ENCODE measurements at regions not wholly inside any gene's neighbourhood (a gene's known extent, or its start where the extent isn't known, plus 50 kb on each side); places are given as distances from the start of the nearest gene placed in this dataset.
A peak's percentile ranks its signal among the peaks of the same experiment; 100 is the strongest.
"Not testable (repeated sequence)": the region's sequence is repeated elsewhere in the genome, so short reads cannot be mapped to it uniquely, and the experiment has no call there.

DNA sequence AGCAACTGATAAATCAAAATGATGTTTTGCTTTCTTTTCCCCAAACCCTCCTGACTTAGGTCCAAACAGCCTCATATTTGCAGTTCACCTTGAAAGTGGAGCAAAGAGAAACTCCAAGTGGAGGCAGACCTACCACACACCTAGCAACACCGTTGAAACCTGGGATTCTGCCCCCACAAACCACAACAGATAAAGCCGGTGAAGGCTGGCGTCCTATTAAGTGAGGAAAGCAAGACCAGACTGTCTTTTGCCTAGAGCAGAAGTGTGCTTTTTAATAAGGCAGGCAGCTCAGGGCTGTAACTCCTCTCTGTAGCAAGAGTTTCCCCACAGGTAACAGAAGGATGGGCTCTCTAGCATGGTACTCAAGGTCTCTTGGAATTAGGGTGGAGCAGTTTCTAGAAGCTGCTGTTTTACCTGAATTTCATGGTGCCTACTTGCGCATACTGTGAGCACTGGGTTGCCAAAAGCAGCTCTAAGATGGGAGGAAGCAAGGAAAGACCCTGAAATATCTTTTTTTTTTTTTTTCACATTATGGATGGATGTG, 336.9 kb downstream of the BCL11A start:
- Histone ChIP-seq H3K4me1 (ENCODE audit: control insufficient read depth, insufficient read depth, low read length) (peaks cover 18% of the 10 kb centered on the region), H3K27me3 (ENCODE audit: control insufficient read depth in 1 of 2, insufficient read depth in 2 of 2, low read length in 2 of 2) (no peaks in the 10 kb centered on the region), H3K27ac (ENCODE audit: low read length) (peak overlapping the region; percentile 7), H3K9ac (ENCODE audit: low read length in 2 of 2) (peak overlapping the region in 1 of 2 donors; percentile 24), H3K4me3 (ENCODE audit: low read length in 2 of 2) (peak overlapping the region; percentile 8 to 25), H3K36me3 (ENCODE audit: control insufficient read depth in 2 of 2, insufficient read depth in 2 of 2, low read length in 2 of 2) (no peaks in the 10 kb centered on the region), H3K9me3 (ENCODE audit: control insufficient read depth in 2 of 2, low read length in 2 of 2) (no peaks in the 10 kb centered on the region)

- Histone ChIP-seq H3K36me3 (ENCODE audit: control insufficient read depth in 2 of 2, insufficient read depth in 2 of 2, low read length in 2 of 2) (no peaks in the 10 kb centered on the region), H3K4me3 (ENCODE audit: low read length in 2 of 2) (peak overlapping the region in 1 of 2 donors; percentile 24), H3K4me1 (ENCODE audit: control insufficient read depth, insufficient read depth, low read length) (peaks cover 18% of the 10 kb centered on the region), H3K9me3 (ENCODE audit: control insufficient read depth in 2 of 2, low read length in 2 of 2) (no peaks in the 10 kb centered on the region), H3K27ac (ENCODE audit: low read length) (peak overlapping the region; percentile 55), H3K27me3 (ENCODE audit: control insufficient read depth in 1 of 2, insufficient read depth in 2 of 2, low read length in 2 of 2) (no peaks in the 10 kb centered on the region), H3K9ac (ENCODE audit: low read length in 2 of 2) (no peak overlapping the region)
These were observed 338.0 kb downstream of the BCL11A start for GRCh38 chr2:60215386-60215901.

GRCh38 chr2:60214626-60214875, 338.9 kb downstream of the BCL11A start:
- Histone ChIP-seq H3K27ac (ENCODE audit: low read length) (no peak overlapping the region), H3K36me3 (ENCODE audit: control insufficient read depth in 2 of 2, insufficient read depth in 2 of 2, low read length in 2 of 2) (no peaks in the 10 kb centered on the region), H3K4me1 (ENCODE audit: control insufficient read depth, insufficient read depth, low read length) (peaks cover 18% of the 10 kb centered on the region), H3K9ac (ENCODE audit: low read length in 2 of 2) (no peak overlapping the region), H3K27me3 (ENCODE audit: control insufficient read depth in 1 of 2, insufficient read depth in 2 of 2, low read length in 2 of 2) (no peaks in the 10 kb centered on the region), H3K4me3 (ENCODE audit: low read length in 2 of 2) (no peak overlapping the region), H3K9me3 (ENCODE audit: control insufficient read depth in 2 of 2, low read length in 2 of 2) (no peaks in the 10 kb centered on the region)

DNA sequence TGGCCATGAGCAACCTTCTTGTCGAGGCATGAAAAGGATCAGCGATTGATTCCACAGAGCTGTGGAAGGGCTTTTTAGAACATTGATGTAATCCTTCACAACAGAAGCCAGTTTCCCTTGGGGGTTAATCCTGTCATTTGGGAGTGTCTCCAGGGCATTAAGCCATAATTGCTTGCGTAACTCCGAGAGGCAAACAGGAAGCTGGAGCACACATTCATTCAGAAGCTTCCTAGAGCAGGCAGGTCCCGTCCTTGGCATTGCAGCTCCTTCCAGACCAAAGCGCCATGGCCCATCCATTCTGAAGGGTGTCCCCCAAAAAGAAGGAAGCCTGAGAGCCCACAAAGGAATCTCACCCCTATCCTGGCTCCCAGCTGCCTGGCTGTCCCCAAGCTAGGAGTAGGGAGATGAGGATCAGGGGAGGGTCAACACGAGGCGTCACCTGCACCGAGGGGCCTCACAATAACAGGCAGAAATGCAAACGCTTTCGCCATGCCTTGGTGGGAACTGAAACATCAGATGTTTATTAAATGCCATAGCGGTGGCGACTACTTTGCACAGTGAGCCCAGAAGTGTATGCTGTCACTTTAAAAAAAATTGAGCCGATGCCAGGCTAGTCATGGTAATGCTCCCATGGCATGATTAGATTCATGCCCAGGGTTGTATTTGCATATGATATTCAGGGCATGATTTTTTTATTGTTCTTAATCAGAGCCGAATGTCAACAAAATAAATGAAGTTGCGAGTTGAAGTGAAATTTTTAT, 339.4 kb downstream of the BCL11A start:
- no peak overlapping the region for H3K4me3 ChIP-seq (ENCODE audit: low read length in 2 of 2)
- H3K27me3 ChIP-seq (ENCODE audit: control insufficient read depth in 1 of 2, insufficient read depth in 2 of 2, low read length in 2 of 2), result no peaks in the 10 kb centered on the region
- H3K9ac ChIP-seq (ENCODE audit: low read length in 2 of 2), result no peak overlapping the region
- no peak overlapping the region for H3K27ac ChIP-seq (ENCODE audit: low read length)
- H3K9me3 ChIP-seq (ENCODE audit: control insufficient read depth in 2 of 2, low read length in 2 of 2), result no peaks in the 10 kb centered on the region
- H3K4me1 ChIP-seq (ENCODE audit: control insufficient read depth, insufficient read depth, low read length), result peaks cover 18% of the 10 kb centered on the region
- no peaks in the 10 kb centered on the region for H3K36me3 ChIP-seq (ENCODE audit: control insufficient read depth in 2 of 2, insufficient read depth in 2 of 2, low read length in 2 of 2)

- Histone ChIP-seq H3K4me3 (ENCODE audit: low read length in 2 of 2) (no peak overlapping the region), H3K27ac (ENCODE audit: low read length) (no peak overlapping the region), H3K27me3 (ENCODE audit: control insufficient read depth in 1 of 2, insufficient read depth in 2 of 2, low read length in 2 of 2) (no peaks in the 10 kb centered on the region), H3K36me3 (ENCODE audit: control insufficient read depth in 2 of 2, insufficient read depth in 2 of 2, low read length in 2 of 2) (no peaks in the 10 kb centered on the region), H3K4me1 (ENCODE audit: control insufficient read depth, insufficient read depth, low read length) (peaks cover 18% of the 10 kb centered on the region), H3K9me3 (ENCODE audit: control insufficient read depth in 2 of 2, low read length in 2 of 2) (no peaks in the 10 kb centered on the region), H3K9ac (ENCODE audit: low read length in 2 of 2) (no peak overlapping the region)
These were observed 341.1 kb downstream of the BCL11A start for GRCh38 chr2:60212181-60212945.

DNA sequence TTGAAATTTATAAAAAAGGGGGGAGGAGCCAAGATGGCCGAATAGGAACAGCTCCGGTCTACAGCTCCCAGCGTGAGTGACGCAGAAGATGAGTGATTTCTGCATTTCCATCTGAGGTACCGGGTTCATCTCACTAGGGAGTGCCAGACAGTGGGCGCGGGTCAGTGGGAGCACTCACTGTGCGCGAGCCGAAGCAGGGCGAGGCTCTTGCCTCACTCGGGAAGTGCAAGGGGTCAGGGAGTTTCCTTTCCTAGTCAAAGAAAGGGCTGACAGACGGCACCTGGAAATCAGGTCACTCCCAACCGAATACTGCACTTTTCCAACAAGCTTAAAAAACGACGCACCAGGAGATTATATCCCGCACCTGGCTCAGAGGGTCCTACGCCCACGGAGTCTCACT, 364.4 kb downstream of the BCL11A start:
- H3K27me3 ChIP-seq (ENCODE audit: control insufficient read depth in 1 of 2, insufficient read depth in 2 of 2, low read length in 2 of 2); H3K9ac ChIP-seq (ENCODE audit: low read length in 2 of 2); H3K4me1 ChIP-seq (ENCODE audit: control insufficient read depth, insufficient read depth, low read length); H3K4me3 ChIP-seq (ENCODE audit: low read length in 2 of 2); H3K27ac ChIP-seq (ENCODE audit: low read length); H3K36me3 ChIP-seq (ENCODE audit: control insufficient read depth in 2 of 2, insufficient read depth in 2 of 2, low read length in 2 of 2); H3K9me3 ChIP-seq (ENCODE audit: control insufficient read depth in 2 of 2, low read length in 2 of 2): not testable (repeated sequence)

DNA sequence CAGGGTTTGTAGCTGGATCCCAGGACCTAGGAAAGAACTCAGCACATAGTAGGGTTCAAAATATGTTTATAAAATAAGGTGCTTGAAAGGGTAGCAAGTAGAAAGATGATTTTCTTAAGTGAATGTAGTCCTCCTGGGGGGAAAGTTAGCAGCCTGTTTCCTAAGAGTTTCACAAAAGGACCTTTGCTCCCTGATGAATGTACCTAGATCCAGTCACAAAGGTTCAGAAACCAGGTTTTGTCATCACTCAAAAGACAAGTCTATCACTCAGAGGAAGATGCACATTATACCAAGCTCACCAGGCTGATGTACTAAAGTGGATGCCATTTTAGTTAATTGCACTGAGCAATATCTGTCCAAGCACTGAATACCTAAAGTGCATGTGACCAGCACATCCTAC, 378.2 kb downstream of the BCL11A start:
- H3K36me3 ChIP-seq (ENCODE audit: control insufficient read depth in 2 of 2, insufficient read depth in 2 of 2, low read length in 2 of 2), result no peaks in the 10 kb centered on the region
- H3K4me1 ChIP-seq (ENCODE audit: control insufficient read depth, insufficient read depth, low read length), result no peaks in the 10 kb centered on the region
- H3K9ac ChIP-seq (ENCODE audit: low read length in 2 of 2), result no peak overlapping the region
- H3K27ac ChIP-seq (ENCODE audit: low read length), result no peak overlapping the region
- H3K27me3 ChIP-seq (ENCODE audit: control insufficient read depth in 1 of 2, insufficient read depth in 2 of 2, low read length in 2 of 2), result no peaks in the 10 kb centered on the region
- no peak overlapping the region for H3K4me3 ChIP-seq (ENCODE audit: low read length in 2 of 2)
- no peaks in the 10 kb centered on the region for H3K9me3 ChIP-seq (ENCODE audit: control insufficient read depth in 2 of 2, low read length in 2 of 2)

- Histone ChIP-seq H3K4me3 (ENCODE audit: low read length in 2 of 2) (no peak overlapping the region), H3K36me3 (ENCODE audit: control insufficient read depth in 2 of 2, insufficient read depth in 2 of 2, low read length in 2 of 2) (no peaks in the 10 kb centered on the region), H3K9ac (ENCODE audit: low read length in 2 of 2) (no peak overlapping the region), H3K9me3 (ENCODE audit: control insufficient read depth in 2 of 2, low read length in 2 of 2) (no peaks in the 10 kb centered on the region), H3K4me1 (ENCODE audit: control insufficient read depth, insufficient read depth, low read length) (no peaks in the 10 kb centered on the region), H3K27ac (ENCODE audit: low read length) (no peak overlapping the region), H3K27me3 (ENCODE audit: control insufficient read depth in 1 of 2, insufficient read depth in 2 of 2, low read length in 2 of 2) (no peaks in the 10 kb centered on the region)
These were observed 379.3 kb downstream of the BCL11A start for GRCh38 chr2:60174146-60174545.

GRCh38 chr2:60172801-60173200, 380.7 kb downstream of the BCL11A start:
- no peak overlapping the region for H3K27ac ChIP-seq (ENCODE audit: low read length)
- no peak overlapping the region for H3K4me3 ChIP-seq (ENCODE audit: low read length in 2 of 2)
- no peaks in the 10 kb centered on the region for H3K9me3 ChIP-seq (ENCODE audit: control insufficient read depth in 2 of 2, low read length in 2 of 2)
- no peaks in the 10 kb centered on the region for H3K4me1 ChIP-seq (ENCODE audit: control insufficient read depth, insufficient read depth, low read length)
- no peak overlapping the region for H3K9ac ChIP-seq (ENCODE audit: low read length in 2 of 2)
- no peaks in the 10 kb centered on the region for H3K36me3 ChIP-seq (ENCODE audit: control insufficient read depth in 2 of 2, insufficient read depth in 2 of 2, low read length in 2 of 2)
- no peaks in the 10 kb centered on the region for H3K27me3 ChIP-seq (ENCODE audit: control insufficient read depth in 1 of 2, insufficient read depth in 2 of 2, low read length in 2 of 2)

- Histone ChIP-seq H3K9me3 (ENCODE audit: control insufficient read depth in 2 of 2, low read length in 2 of 2) (no peaks in the 10 kb centered on the region), H3K27me3 (ENCODE audit: control insufficient read depth in 1 of 2, insufficient read depth in 2 of 2, low read length in 2 of 2) (no peaks in the 10 kb centered on the region), H3K27ac (ENCODE audit: low read length) (no peak overlapping the region), H3K9ac (ENCODE audit: low read length in 2 of 2) (no peak overlapping the region), H3K4me3 (ENCODE audit: low read length in 2 of 2) (no peak overlapping the region), H3K4me1 (ENCODE audit: control insufficient read depth, insufficient read depth, low read length) (no peaks in the 10 kb centered on the region), H3K36me3 (ENCODE audit: control insufficient read depth in 2 of 2, insufficient read depth in 2 of 2, low read length in 2 of 2) (no peaks in the 10 kb centered on the region)
These were observed 383.2 kb downstream of the BCL11A start for GRCh38 chr2:60170272-60170671.

DNA sequence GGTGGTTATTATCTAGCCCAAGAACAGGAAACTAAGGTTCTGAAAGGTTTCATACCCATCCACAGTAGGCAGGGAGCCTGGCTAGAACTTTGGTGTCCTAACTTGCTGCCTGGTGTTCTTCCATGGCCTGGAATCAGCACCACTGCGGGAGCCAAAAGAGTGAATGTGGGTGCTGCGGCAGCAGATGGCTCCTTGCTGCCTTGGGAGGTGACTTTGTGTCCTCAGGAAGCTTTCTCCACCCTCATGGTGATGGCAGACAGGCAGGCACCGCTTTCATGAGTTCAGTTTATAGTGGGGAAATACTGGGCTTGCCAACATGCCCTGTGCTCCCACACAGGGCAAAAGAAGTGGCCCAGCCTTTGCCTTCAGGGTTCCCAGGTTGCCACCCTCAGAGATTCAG, 385.2 kb downstream of the BCL11A start:
- H3K9ac ChIP-seq (ENCODE audit: low read length in 2 of 2), result no peak overlapping the region
- H3K27ac ChIP-seq (ENCODE audit: low read length), result no peak overlapping the region

More for the DNA sequence above, 385.2 kb downstream of the BCL11A start:
- no peaks in the 10 kb centered on the region for H3K9me3 ChIP-seq (ENCODE audit: control insufficient read depth in 2 of 2, low read length in 2 of 2)
- H3K4me1 ChIP-seq (ENCODE audit: control insufficient read depth, insufficient read depth, low read length), result no peaks in the 10 kb centered on the region
- H3K27me3 ChIP-seq (ENCODE audit: control insufficient read depth in 1 of 2, insufficient read depth in 2 of 2, low read length in 2 of 2), result no peaks in the 10 kb centered on the region
- no peaks in the 10 kb centered on the region for H3K36me3 ChIP-seq (ENCODE audit: control insufficient read depth in 2 of 2, insufficient read depth in 2 of 2, low read length in 2 of 2)
- H3K4me3 ChIP-seq (ENCODE audit: low read length in 2 of 2), result no peak overlapping the region
